Tibial nerve (tissue), 3 donors: ENCODE measurements at regions not wholly inside any gene's neighbourhood (a gene's known extent, or its start where the extent isn't known, plus 50 kb on each side); places are given as distances from the start of the nearest gene placed in this dataset.

Source experiments
- POLR2A ChIP-seq, 2 donors: fragments of 450-650 bp; IDR thresholded peaks; one replicate each; pipeline ENCODE4 v1.6.1; 2017; ENCODE audit warnings: antibody characterized with exemption in 2 of 2, mild to moderate bottlenecking in 2 of 2, moderate library complexity in 2 of 2
- TF ChIP-seq, protein P1 (sequence below), 5 experiments: fragments of 200-600 bp in 3 of 5; fragments of 450-650 bp in 2 of 5; sonication (generic) in 3 of 5; IDR thresholded peaks; one replicate each; pipeline ENCODE4 v1.5.1; 2016 to 2019; ENCODE audit warnings: antibody characterized with exemption in 5 of 5, mild to moderate bottlenecking in 3 of 5, moderate library complexity in 2 of 5

DNA sequence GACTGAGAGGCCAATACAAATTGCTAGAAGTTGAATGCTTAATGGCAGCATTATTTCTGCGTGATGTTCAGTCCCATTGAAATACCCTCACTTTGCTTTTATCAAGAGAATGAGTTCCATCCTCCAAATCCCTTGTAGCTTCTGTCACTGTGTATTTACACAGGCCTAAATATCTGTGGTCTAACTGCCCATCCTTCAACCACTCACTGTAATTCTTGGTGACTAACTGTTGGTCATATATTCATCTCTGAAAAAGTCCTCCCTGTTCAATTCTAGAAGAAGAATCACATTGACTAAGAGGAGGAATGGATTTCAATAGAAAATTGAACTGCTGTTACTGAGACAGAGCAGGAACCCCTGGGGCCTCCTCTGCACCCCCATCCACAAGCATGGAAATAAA, 74.2 kb upstream of the L3MBTL4 start:
- TF ChIP-seq, protein P1, sequence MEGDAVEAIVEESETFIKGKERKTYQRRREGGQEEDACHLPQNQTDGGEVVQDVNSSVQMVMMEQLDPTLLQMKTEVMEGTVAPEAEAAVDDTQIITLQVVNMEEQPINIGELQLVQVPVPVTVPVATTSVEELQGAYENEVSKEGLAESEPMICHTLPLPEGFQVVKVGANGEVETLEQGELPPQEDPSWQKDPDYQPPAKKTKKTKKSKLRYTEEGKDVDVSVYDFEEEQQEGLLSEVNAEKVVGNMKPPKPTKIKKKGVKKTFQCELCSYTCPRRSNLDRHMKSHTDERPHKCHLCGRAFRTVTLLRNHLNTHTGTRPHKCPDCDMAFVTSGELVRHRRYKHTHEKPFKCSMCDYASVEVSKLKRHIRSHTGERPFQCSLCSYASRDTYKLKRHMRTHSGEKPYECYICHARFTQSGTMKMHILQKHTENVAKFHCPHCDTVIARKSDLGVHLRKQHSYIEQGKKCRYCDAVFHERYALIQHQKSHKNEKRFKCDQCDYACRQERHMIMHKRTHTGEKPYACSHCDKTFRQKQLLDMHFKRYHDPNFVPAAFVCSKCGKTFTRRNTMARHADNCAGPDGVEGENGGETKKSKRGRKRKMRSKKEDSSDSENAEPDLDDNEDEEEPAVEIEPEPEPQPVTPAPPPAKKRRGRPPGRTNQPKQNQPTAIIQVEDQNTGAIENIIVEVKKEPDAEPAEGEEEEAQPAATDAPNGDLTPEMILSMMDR (IDR thresholded peaks at IDR 0.05): no peak
- TF ChIP-seq POLR2A (IDR thresholded peaks at IDR 0.05): no peak
